ENCODE measurements at regions not wholly inside any gene's neighbourhood (a gene's known extent, or its start where the extent isn't known, plus 50 kb on each side); places are given as distances from the start of the nearest gene placed in this dataset.
A peak's percentile ranks its signal among the peaks of the same experiment; 100 is the strongest.

DNA sequence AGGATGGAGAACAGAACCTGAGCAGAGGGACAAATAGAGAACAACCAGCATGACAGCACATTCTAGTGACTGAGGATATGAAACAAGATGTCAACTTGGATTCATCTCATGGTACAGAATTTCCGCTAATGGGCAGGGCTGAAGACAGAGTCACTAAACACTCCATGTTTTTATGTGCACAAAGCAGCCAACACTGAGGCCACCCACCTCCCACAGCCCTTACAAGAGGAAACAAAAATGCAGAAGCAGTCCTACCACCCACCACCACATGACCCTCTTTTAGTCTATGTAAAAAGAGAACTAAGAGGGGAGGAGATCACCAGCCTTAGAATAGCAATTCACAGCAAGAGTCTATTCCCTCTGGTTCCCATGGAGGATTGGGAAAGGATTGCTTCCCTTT is 131.4 kb upstream of the UBE2E2 start:
- no peaks in the 10 kb centered on the region for H3K36me3 Mint-ChIP-seq
- H3K27ac Mint-ChIP-seq, result peak overlapping the region in 1 of 3 donors; percentile 36
- peaks cover 0 to 2% (median 1%) of the 10 kb centered on the region in 3 donors for H3K9me3 Mint-ChIP-seq
- peak overlapping the region in 1 of 4 donors; percentile 56 for H3K4me3 Mint-ChIP-seq
- peaks cover 1% of the 10 kb centered on the region for H3K27me3 Mint-ChIP-seq
- peaks cover 11 to 26% (median 19%) of the 10 kb centered on the region in 3 donors for H3K4me1 Mint-ChIP-seq

DNA sequence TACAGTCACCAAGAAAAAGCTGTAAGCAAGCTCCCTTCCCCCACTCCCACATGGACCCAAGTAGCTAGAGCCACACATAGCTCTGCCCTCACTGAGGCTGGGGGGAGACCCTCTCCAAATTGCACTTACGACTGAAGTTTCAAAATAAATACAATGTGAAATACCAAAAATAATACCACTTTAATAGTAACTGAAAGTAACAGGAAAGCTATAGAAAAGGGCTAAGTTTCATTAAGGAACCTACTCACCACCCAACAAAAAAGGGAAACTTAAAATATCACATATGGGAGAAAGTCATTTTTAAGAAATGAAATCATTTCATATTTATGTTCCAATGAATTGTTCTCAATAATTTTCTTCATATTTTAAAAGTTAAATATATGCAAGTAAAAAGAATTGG is 130.4 kb upstream of the UBE2E2 start:
- H3K27ac Mint-ChIP-seq, result no peak overlapping the region
- peaks cover 0 to 2% (median 1%) of the 10 kb centered on the region in 3 donors for H3K9me3 Mint-ChIP-seq
- H3K4me3 Mint-ChIP-seq, result no peak overlapping the region
- H3K36me3 Mint-ChIP-seq, result no peaks in the 10 kb centered on the region
- peaks cover 1% of the 10 kb centered on the region for H3K27me3 Mint-ChIP-seq
- H3K4me1 Mint-ChIP-seq, result peaks cover 11 to 23% (median 19%) of the 10 kb centered on the region in 3 donors

DNA sequence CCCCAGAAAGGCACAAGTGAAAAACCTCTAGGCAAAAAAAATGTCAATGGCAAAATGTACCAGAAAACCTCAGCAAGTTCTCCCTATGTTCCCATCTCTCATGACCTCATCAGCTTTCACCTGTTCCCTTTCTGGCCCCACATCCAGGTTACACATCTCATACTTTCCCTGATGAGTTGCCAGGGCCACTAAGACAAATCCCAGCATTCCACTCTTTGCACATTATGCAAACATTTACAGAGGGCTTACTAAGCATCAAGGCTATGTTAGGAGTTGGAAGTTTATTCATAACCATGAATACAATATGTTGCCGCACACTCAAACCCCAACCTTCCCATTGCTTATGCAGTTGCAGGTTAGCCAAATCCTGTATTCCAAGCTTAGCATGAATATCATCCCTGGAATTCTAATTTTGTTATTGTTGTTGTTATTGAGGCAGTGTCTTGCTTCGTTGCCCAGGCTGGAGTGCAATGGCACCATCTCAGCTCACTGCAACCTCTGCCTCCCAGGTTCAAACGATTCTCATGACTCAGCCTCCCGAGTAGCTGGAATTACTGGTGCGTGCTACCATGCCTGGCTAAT is 129.3 kb upstream of the UBE2E2 start:
- Mint-ChIP-seq H3K27ac (no peak overlapping the region), H3K4me3 (no peak overlapping the region), H3K4me1 (peaks cover 11 to 19% (median 18%) of the 10 kb centered on the region in 3 donors), H3K27me3 (peaks cover 1% of the 10 kb centered on the region), H3K9me3 (peaks cover 0 to 2% (median 1%) of the 10 kb centered on the region in 3 donors), H3K36me3 (no peaks in the 10 kb centered on the region)

DNA sequence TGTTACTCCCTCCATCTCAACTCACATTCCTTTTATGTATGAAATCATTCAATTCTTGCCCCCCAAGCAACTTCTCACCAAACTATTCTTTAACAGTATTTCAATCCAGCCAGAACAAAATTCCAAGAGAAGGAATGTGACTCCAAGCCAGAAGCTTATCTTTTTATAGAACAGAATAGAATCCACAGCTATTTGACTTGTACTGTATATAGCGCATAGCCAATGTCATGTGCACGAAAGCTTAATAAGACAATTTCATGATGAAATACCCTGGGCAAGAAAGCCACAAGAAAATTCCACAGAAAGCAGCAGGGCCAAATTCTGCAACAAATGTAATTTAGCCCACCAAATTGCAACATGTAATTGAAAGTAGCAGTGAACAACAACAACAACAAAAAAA is 127.6 kb upstream of the UBE2E2 start:
- H3K27ac Mint-ChIP-seq, result no peak overlapping the region
- H3K4me3 Mint-ChIP-seq, result no peak overlapping the region
- H3K9me3 Mint-ChIP-seq, result peaks cover 0 to 1% (median 0%) of the 10 kb centered on the region in 3 donors
- H3K27me3 Mint-ChIP-seq, result peaks cover 1% of the 10 kb centered on the region
- no peaks in the 10 kb centered on the region for H3K36me3 Mint-ChIP-seq
- H3K4me1 Mint-ChIP-seq, result peaks cover 14 to 27% (median 21%) of the 10 kb centered on the region in 3 donors

GRCh38 chr3:23076437-23076836 is 126.7 kb upstream of the UBE2E2 start:
- Mint-ChIP-seq H3K4me3 (no peak overlapping the region), H3K9me3 (peaks cover 0 to 1% (median 0%) of the 10 kb centered on the region in 3 donors), H3K4me1 (peaks cover 13 to 22% (median 18%) of the 10 kb centered on the region in 3 donors), H3K27me3 (peaks cover 1% of the 10 kb centered on the region), H3K36me3 (no peaks in the 10 kb centered on the region), H3K27ac (no peak overlapping the region)

DNA sequence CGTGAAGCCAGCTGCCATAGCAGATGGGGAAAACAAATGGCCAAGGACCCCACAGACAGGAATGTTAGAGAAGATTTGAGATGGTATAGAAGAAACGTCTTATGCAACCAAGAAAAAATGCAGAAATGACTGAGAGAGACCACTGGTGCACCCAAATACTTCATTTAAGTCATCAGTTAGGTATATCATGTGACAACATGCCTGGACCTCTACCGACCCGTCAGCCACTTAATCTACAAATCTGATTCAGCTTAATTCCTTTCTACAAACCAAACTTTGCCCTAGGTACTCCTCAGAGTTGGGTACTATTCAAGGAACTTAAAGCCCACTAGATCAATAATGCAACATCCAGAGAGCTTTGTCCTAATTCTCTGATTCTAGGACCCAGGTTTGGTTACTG is 126.0 kb upstream of the UBE2E2 start:
- H3K27ac Mint-ChIP-seq, result no peak overlapping the region
- H3K9me3 Mint-ChIP-seq, result peaks cover 0 to 1% (median 0%) of the 10 kb centered on the region in 3 donors
- H3K27me3 Mint-ChIP-seq, result peaks cover under 1% of the 10 kb centered on the region
- H3K4me1 Mint-ChIP-seq, result peaks cover 7 to 15% (median 11%) of the 10 kb centered on the region in 3 donors
- H3K36me3 Mint-ChIP-seq, result no peaks in the 10 kb centered on the region
- H3K4me3 Mint-ChIP-seq, result no peak overlapping the region

DNA sequence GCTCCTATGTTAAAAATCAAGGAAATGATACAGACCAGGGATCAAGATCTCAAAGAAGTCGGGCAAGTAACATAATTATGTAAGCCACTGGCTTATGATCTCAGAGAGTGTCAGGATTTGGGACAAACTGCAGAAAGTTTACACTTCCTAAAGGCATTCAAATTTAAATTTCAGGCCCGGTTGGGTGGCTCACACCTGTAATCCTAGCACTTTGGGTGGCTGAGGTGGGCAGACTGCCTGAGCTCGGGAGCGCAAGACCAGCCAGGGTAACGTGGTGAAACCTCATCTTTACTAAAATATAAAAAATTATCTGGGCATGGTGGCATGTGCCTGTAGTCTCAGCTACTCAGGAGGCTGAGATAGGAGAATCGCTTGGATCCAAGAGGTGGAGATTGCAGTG is 124.4 kb upstream of the UBE2E2 start:
- H3K9me3 Mint-ChIP-seq, result peaks cover 0 to under 1% (median 0%) of the 10 kb centered on the region in 3 donors
- no peaks in the 10 kb centered on the region for H3K36me3 Mint-ChIP-seq
- no peak overlapping the region for H3K4me3 Mint-ChIP-seq
- H3K4me1 Mint-ChIP-seq, result peaks cover 5 to 9% (median 6%) of the 10 kb centered on the region in 3 donors
- H3K27me3 Mint-ChIP-seq, result no peaks in the 10 kb centered on the region
- no peak overlapping the region for H3K27ac Mint-ChIP-seq

GRCh38 chr3:23079976-23080375 is 123.2 kb upstream of the UBE2E2 start:
- peak overlapping the region in 2 of 4 donors; percentile 2 to 41 for H3K4me3 Mint-ChIP-seq
- H3K36me3 Mint-ChIP-seq, result no peaks in the 10 kb centered on the region
- H3K4me1 Mint-ChIP-seq, result peaks cover 5 to 9% (median 6%) of the 10 kb centered on the region in 3 donors
- no peaks in the 10 kb centered on the region for H3K9me3 Mint-ChIP-seq
- no peaks in the 10 kb centered on the region for H3K27me3 Mint-ChIP-seq
- no peak overlapping the region for H3K27ac Mint-ChIP-seq

- Mint-ChIP-seq H3K9me3 (no peaks in the 10 kb centered on the region), H3K27me3 (no peaks in the 10 kb centered on the region), H3K36me3 (no peaks in the 10 kb centered on the region), H3K27ac (peak overlapping the region in 1 of 3 donors; percentile 7), H3K4me1 (peaks cover 5 to 9% (median 6%) of the 10 kb centered on the region in 3 donors), H3K4me3 (no peak overlapping the region)
These were observed 119.4 kb upstream of the UBE2E2 start for GRCh38 chr3:23083701-23084100.

DNA sequence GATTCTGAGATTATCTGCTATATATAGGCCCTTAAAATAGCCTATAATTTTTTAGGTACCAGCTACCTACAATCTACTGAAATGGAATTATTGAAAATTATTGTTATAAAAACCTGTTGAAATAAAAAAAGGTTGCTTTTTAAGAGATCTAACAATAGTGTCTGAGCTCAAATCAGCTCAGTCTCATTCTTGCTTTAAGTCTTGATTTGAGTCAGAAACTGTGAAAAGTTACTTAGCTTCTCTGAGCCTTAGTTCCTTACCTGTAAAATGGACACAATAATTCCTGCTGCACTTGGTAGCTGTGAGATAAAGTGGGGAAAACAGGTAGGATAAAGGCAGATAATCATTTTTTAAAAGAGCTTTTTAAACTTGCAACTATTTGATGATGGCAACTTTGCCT is 118.8 kb upstream of the UBE2E2 start:
- H3K27ac Mint-ChIP-seq, result peak overlapping the region in 1 of 3 donors; percentile 7
- no peaks in the 10 kb centered on the region for H3K36me3 Mint-ChIP-seq
- H3K4me3 Mint-ChIP-seq, result no peak overlapping the region
- no peaks in the 10 kb centered on the region for H3K27me3 Mint-ChIP-seq
- no peaks in the 10 kb centered on the region for H3K9me3 Mint-ChIP-seq
- H3K4me1 Mint-ChIP-seq, result peaks cover 5 to 9% (median 6%) of the 10 kb centered on the region in 3 donors

DNA sequence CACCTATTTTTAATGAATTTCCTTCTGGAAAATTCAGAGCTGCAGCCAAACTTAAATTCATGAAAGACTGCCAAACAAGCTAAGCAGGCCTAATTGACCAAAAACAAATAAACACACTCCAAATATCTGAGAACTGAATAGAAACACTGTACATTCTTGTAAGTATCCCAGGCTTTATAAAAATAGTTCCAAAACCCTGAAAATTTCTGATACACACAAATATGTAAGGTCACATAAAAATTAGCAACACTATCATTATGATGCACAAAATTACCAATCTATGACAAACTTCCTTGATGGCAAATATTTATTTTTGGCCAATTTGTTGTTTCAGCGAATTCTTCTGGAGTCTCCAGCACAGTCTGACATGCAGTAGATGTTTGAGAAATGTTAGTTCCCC is 117.9 kb upstream of the UBE2E2 start:
- no peaks in the 10 kb centered on the region for H3K27me3 Mint-ChIP-seq
- no peak overlapping the region for H3K27ac Mint-ChIP-seq
- H3K4me1 Mint-ChIP-seq, result peaks cover 0 to 2% (median 1%) of the 10 kb centered on the region in 3 donors

DNA sequence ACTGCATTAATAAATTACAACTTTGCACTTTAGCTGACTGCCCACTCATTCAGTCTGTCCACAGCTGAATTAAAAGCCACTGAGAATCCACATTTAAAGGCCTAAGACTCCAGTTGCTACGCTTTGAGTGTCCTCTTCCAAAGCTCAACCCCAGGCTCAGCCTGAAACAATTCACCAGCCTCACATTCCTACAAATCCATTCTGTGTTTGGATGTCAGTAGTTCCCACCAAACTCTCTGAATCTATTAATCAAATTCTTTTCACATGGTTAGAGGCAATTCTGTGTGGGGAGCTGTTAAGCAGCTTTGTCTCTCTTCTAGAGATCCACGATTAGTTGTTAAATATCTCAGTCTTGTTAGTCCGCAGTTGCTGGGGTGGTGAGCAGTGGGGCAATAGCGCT is 116.8 kb upstream of the UBE2E2 start:
- Mint-ChIP-seq H3K4me1 (peaks cover 0 to 2% (median 0%) of the 10 kb centered on the region in 3 donors), H3K27ac (no peak overlapping the region), H3K27me3 (no peaks in the 10 kb centered on the region), H3K4me3 (no peak overlapping the region), H3K9me3 (peaks cover 0 to 2% (median 0%) of the 10 kb centered on the region in 3 donors), H3K36me3 (peaks cover 1% of the 10 kb centered on the region)

More for the DNA sequence above, 117.9 kb upstream of the UBE2E2 start:
- Mint-ChIP-seq H3K9me3 (no peaks in the 10 kb centered on the region), H3K36me3 (peaks cover 1% of the 10 kb centered on the region), H3K4me3 (no peak overlapping the region)

DNA sequence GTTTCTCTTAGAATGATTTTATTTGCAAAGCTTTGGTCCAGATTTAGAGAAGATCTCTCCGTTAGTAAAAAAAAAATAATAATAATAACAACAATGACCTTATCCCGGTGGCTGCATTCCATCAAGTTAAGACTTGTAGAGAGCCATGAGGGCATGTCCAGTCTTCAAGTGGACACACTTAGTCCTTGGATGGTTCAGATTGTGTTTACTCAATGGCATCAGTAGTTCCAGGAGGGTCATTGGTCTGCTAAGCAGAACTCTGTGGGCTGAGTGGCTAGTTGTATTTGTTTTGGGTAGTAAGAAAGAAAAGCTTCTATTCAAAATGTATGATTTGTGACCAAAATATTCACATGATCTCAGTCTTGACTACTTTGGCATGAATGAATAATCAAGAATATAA is 116.3 kb upstream of the UBE2E2 start:
- peaks cover 0 to 2% (median 0%) of the 10 kb centered on the region in 3 donors for H3K4me1 Mint-ChIP-seq
- no peaks in the 10 kb centered on the region for H3K27me3 Mint-ChIP-seq
- no peak overlapping the region for H3K4me3 Mint-ChIP-seq
- H3K36me3 Mint-ChIP-seq, result peaks cover 1% of the 10 kb centered on the region
- no peak overlapping the region for H3K27ac Mint-ChIP-seq
- H3K9me3 Mint-ChIP-seq, result peaks cover 0 to 2% (median under 1%) of the 10 kb centered on the region in 3 donors

DNA sequence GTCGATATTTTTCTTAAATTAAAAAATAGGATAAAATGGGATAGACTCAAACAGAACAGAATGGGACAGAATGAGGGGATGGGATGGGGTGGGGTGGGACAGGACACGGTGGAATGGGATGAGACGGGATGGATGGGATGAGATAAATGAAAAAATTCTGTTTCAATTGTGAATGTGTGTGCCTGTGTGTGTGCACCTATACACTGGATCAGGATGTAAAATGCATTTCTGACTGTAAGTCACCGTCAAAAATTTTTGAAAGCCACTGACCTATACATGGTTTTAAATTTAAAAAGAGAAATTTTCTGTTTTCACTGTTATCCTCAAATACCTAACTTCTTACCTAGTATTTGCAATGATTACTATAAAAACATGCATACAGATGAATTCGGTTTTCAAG is 108.7 kb upstream of the UBE2E2 start:
- Mint-ChIP-seq H3K27me3 (no peaks in the 10 kb centered on the region), H3K9me3 (peaks cover 0 to 6% (median 2%) of the 10 kb centered on the region in 3 donors), H3K36me3 (peaks cover 1% of the 10 kb centered on the region), H3K4me3 (no peak overlapping the region), H3K27ac (no peak overlapping the region), H3K4me1 (peaks cover 5 to 8% (median 7%) of the 10 kb centered on the region in 3 donors)

GRCh38 chr3:23094890-23095462 is 108.2 kb upstream of the UBE2E2 start:
- H3K4me1 Mint-ChIP-seq, result peaks cover 8 to 9% (median 8%) of the 10 kb centered on the region in 3 donors
- H3K27me3 Mint-ChIP-seq, result no peaks in the 10 kb centered on the region
- H3K36me3 Mint-ChIP-seq, result peaks cover under 1% of the 10 kb centered on the region
- no peak overlapping the region for H3K27ac Mint-ChIP-seq
- peaks cover 0 to 6% (median 2%) of the 10 kb centered on the region in 3 donors for H3K9me3 Mint-ChIP-seq
- no peak overlapping the region for H3K4me3 Mint-ChIP-seq

GRCh38 chr3:23096041-23096440 is 107.1 kb upstream of the UBE2E2 start:
- no peak overlapping the region for H3K27ac Mint-ChIP-seq
- no peaks in the 10 kb centered on the region for H3K36me3 Mint-ChIP-seq
- H3K4me3 Mint-ChIP-seq, result no peak overlapping the region
- H3K27me3 Mint-ChIP-seq, result no peaks in the 10 kb centered on the region
- H3K9me3 Mint-ChIP-seq, result peaks cover 0 to 7% (median 2%) of the 10 kb centered on the region in 3 donors
- H3K4me1 Mint-ChIP-seq, result peaks cover 8 to 10% (median 9%) of the 10 kb centered on the region in 3 donors
